ENCODE measurements at regions not wholly inside any gene's neighbourhood (a gene's known extent, or its start where the extent isn't known, plus 50 kb on each side); places are given as distances from the start of the nearest gene placed in this dataset.
"Not testable (repeated sequence)": the region's sequence is repeated elsewhere in the genome, so short reads cannot be mapped to it uniquely, and the experiment has no call there.

DNA sequence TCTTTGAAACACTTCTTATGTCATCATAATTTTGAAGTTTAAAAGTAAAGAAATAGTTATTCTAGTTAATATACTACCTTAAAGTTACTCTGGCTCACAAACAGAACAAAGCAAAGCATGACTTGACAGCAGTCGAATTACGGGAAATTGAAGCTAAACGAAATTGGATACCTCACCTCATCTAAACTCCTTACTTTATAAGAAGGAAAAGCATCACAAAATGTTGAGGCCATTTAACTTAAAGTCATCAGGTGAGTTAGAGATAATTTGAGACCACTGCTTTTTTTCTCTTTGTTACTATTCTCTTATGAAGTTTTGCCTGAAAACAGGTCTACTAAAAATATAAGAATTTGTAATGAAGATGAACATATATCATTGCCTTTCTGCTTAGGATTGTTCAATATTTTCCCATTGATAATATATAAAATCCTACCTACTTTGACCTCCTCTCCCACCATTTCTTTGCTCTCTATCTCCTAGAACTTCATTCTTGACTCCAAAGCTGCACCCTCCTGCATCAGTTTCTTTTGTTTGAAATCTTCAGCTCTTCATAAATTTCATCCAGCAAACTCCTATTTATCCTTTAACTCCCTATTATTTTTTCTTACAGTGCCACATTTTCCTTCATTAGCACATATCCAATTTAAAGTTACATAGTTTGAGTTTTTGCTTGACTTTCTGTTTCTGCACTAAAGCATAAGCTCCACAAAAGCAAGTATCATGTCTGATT lies 510.7 kb upstream of the ZNF337 start:
- Histone ChIP-seq H3K27me3 (ENCODE audit: control insufficient read depth, insufficient read depth, low read length) (peaks cover 21% of the 10 kb centered on the region), H3K4me1 (ENCODE audit: control insufficient read depth in 2 of 3, insufficient read depth in 2 of 3, low read depth in 1 of 3, low read length in 3 of 3) (no peaks in the 10 kb centered on the region), H3K36me3 (ENCODE audit: control insufficient read depth in 2 of 3, insufficient read depth in 3 of 3, low read length in 3 of 3) (no peaks in the 10 kb centered on the region), H3K27ac (ENCODE audit: low read depth in 2 of 2, low read length in 2 of 2) (no peak overlapping the region), H3K4me3 (ENCODE audit: low read length in 3 of 3) (no peak overlapping the region), H3K9ac (ENCODE audit: low read length in 3 of 3) (no peak overlapping the region), H3K9me3 (ENCODE audit: control insufficient read depth in 2 of 3, insufficient read depth in 1 of 3, low read length in 3 of 3) (no peaks in the 10 kb centered on the region)
- TF ChIP-seq, protein P1, sequence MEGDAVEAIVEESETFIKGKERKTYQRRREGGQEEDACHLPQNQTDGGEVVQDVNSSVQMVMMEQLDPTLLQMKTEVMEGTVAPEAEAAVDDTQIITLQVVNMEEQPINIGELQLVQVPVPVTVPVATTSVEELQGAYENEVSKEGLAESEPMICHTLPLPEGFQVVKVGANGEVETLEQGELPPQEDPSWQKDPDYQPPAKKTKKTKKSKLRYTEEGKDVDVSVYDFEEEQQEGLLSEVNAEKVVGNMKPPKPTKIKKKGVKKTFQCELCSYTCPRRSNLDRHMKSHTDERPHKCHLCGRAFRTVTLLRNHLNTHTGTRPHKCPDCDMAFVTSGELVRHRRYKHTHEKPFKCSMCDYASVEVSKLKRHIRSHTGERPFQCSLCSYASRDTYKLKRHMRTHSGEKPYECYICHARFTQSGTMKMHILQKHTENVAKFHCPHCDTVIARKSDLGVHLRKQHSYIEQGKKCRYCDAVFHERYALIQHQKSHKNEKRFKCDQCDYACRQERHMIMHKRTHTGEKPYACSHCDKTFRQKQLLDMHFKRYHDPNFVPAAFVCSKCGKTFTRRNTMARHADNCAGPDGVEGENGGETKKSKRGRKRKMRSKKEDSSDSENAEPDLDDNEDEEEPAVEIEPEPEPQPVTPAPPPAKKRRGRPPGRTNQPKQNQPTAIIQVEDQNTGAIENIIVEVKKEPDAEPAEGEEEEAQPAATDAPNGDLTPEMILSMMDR (IDR thresholded peaks at IDR 0.05; ENCODE audit: borderline replicate concordance, extremely low read depth, insufficient read depth), result no peak
- DNase-seq (peak in 1 of 5 donors; percentile 26), FAIRE-seq (no peak)
- intact Hi-C loops (cut with DNase I), result no loop called here

DNA sequence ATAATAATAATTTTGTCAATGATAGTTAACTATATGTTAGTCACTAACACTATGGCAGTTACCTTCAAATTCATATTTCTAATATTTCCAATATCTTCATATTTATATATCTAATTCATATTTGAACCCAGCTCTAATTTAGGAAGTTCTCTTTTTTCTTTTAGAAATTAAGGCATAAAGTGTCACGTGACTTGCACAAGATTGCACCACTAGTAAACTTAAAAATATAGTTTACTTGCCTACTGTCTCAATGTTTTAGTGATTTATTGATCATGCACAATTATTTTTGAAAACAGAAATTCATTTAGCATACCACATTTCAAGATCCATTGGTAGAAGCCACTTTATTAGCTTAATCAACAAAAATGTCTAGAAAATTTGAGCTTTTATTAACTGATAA lies 508.7 kb upstream of the ZNF337 start:
- no peak overlapping the region for H3K27ac ChIP-seq (ENCODE audit: low read depth in 2 of 2, low read length in 2 of 2)
- H3K9ac ChIP-seq (ENCODE audit: low read length in 3 of 3), result no peak overlapping the region
- intact Hi-C loops (cut with DNase I), result no loop called here
- H3K4me1 ChIP-seq (ENCODE audit: control insufficient read depth in 2 of 3, insufficient read depth in 2 of 3, low read depth in 1 of 3, low read length in 3 of 3), result no peaks in the 10 kb centered on the region
- no peak for FAIRE-seq
- H3K4me3 ChIP-seq (ENCODE audit: low read length in 3 of 3), result no peak overlapping the region
- peaks cover 0 to 5% (median 5%) of the 10 kb centered on the region in 3 donors for H3K9me3 ChIP-seq (ENCODE audit: control insufficient read depth in 2 of 3, insufficient read depth in 1 of 3, low read length in 3 of 3)
- TF ChIP-seq, protein P1 (IDR thresholded peaks at IDR 0.05; ENCODE audit: borderline replicate concordance, extremely low read depth, insufficient read depth), result no peak
- H3K36me3 ChIP-seq (ENCODE audit: control insufficient read depth in 2 of 3, insufficient read depth in 3 of 3, low read length in 3 of 3), result no peaks in the 10 kb centered on the region
- peaks cover 12% of the 10 kb centered on the region for H3K27me3 ChIP-seq (ENCODE audit: control insufficient read depth, insufficient read depth, low read length)
- DNase-seq, result no peak

- intact Hi-C loops (cut with DNase I); H3K27ac ChIP-seq (ENCODE audit: low read depth in 2 of 2, low read length in 2 of 2); H3K27me3 ChIP-seq (ENCODE audit: control insufficient read depth, insufficient read depth, low read length); H3K36me3 ChIP-seq (ENCODE audit: control insufficient read depth in 2 of 3, insufficient read depth in 3 of 3, low read length in 3 of 3); H3K9me3 ChIP-seq (ENCODE audit: control insufficient read depth in 2 of 3, insufficient read depth in 1 of 3, low read length in 3 of 3); H3K9ac ChIP-seq (ENCODE audit: low read length in 3 of 3); DNase-seq; H3K4me1 ChIP-seq (ENCODE audit: control insufficient read depth in 2 of 3, insufficient read depth in 2 of 3, low read depth in 1 of 3, low read length in 3 of 3); H3K4me3 ChIP-seq (ENCODE audit: low read length in 3 of 3); FAIRE-seq: not testable (repeated sequence)
Observed at GRCh38 chr20:26201026-26201425, 504.4 kb upstream of the ZNF337 start.

DNA sequence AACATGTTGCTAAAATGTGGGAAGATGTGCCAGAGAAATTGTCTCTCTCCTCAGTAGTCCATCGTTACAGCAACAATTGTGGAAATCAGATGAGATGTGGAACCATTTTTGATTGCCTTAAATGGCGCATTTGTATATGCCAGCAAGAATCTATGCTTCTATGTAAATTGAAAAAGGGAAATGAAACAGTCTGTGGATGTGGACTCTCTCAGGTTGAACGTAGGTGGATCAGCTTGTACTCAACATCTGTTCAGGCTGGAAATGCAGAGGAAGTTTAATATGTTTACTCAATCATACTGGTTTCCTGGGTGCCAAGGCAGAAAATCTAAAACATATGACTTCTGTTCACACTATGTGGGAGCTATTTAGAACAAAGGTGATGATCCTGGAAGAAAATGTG lies 490.7 kb upstream of the ZNF337 start:
- FAIRE-seq; H3K9me3 ChIP-seq (ENCODE audit: control insufficient read depth in 2 of 3, insufficient read depth in 1 of 3, low read length in 3 of 3); H3K4me3 ChIP-seq (ENCODE audit: low read length in 3 of 3); H3K9ac ChIP-seq (ENCODE audit: low read length in 3 of 3); H3K36me3 ChIP-seq (ENCODE audit: control insufficient read depth in 2 of 3, insufficient read depth in 3 of 3, low read length in 3 of 3); intact Hi-C loops (cut with DNase I); DNase-seq; H3K27me3 ChIP-seq (ENCODE audit: control insufficient read depth, insufficient read depth, low read length); H3K27ac ChIP-seq (ENCODE audit: low read depth in 2 of 2, low read length in 2 of 2); H3K4me1 ChIP-seq (ENCODE audit: control insufficient read depth in 2 of 3, insufficient read depth in 2 of 3, low read depth in 1 of 3, low read length in 3 of 3): not testable (repeated sequence)

GRCh38 chr20:26183720-26184119 lies 487.1 kb upstream of the ZNF337 start:
- DNase-seq; H3K27ac ChIP-seq (ENCODE audit: low read depth in 2 of 2, low read length in 2 of 2); FAIRE-seq; H3K36me3 ChIP-seq (ENCODE audit: control insufficient read depth in 2 of 3, insufficient read depth in 3 of 3, low read length in 3 of 3); H3K9ac ChIP-seq (ENCODE audit: low read length in 3 of 3); H3K9me3 ChIP-seq (ENCODE audit: control insufficient read depth in 2 of 3, insufficient read depth in 1 of 3, low read length in 3 of 3); H3K4me1 ChIP-seq (ENCODE audit: control insufficient read depth in 2 of 3, insufficient read depth in 2 of 3, low read depth in 1 of 3, low read length in 3 of 3); H3K27me3 ChIP-seq (ENCODE audit: control insufficient read depth, insufficient read depth, low read length); intact Hi-C loops (cut with DNase I); H3K4me3 ChIP-seq (ENCODE audit: low read length in 3 of 3): not testable (repeated sequence)

- intact Hi-C loops (cut with DNase I); H3K9me3 ChIP-seq (ENCODE audit: control insufficient read depth in 2 of 3, insufficient read depth in 1 of 3, low read length in 3 of 3): not testable (repeated sequence)
- DNase-seq, result peak in 1 of 5 donors; percentile 14
Observed at GRCh38 chr20:26181364-26181763, 484.7 kb upstream of the ZNF337 start.

DNA sequence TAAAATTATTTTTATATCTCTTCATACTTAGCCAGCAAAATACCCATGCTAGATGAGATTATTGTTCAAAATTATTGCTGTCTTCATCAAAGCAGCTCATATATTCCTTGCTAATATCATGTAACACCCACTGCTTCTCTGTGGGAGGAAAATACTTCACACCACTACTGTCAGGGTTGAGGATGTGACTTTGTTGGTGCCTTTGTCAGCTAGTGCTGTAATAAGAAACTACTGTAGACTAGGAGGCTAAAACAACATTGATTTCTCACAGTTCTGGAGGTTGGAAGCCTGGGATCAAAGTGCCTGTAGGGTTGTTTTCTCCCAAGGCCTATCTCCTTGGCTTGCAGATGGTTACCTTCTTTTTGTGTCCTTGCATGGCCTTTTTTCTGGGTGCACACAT lies 475.2 kb upstream of the ZNF337 start:
- H3K36me3 ChIP-seq (ENCODE audit: control insufficient read depth in 2 of 3, insufficient read depth in 3 of 3, low read length in 3 of 3); H3K9me3 ChIP-seq (ENCODE audit: control insufficient read depth in 2 of 3, insufficient read depth in 1 of 3, low read length in 3 of 3); intact Hi-C loops (cut with DNase I); H3K9ac ChIP-seq (ENCODE audit: low read length in 3 of 3); H3K27ac ChIP-seq (ENCODE audit: low read depth in 2 of 2, low read length in 2 of 2); FAIRE-seq; DNase-seq; H3K27me3 ChIP-seq (ENCODE audit: control insufficient read depth, insufficient read depth, low read length); H3K4me1 ChIP-seq (ENCODE audit: control insufficient read depth in 2 of 3, insufficient read depth in 2 of 3, low read depth in 1 of 3, low read length in 3 of 3); H3K4me3 ChIP-seq (ENCODE audit: low read length in 3 of 3): not testable (repeated sequence)

More at GRCh38 chr20:26181364-26181763, 484.7 kb upstream of the ZNF337 start:
- not testable (repeated sequence) for H3K27ac ChIP-seq (ENCODE audit: low read depth in 2 of 2, low read length in 2 of 2); H3K4me3 ChIP-seq (ENCODE audit: low read length in 3 of 3); H3K9ac ChIP-seq (ENCODE audit: low read length in 3 of 3); FAIRE-seq; H3K4me1 ChIP-seq (ENCODE audit: control insufficient read depth in 2 of 3, insufficient read depth in 2 of 3, low read depth in 1 of 3, low read length in 3 of 3); H3K36me3 ChIP-seq (ENCODE audit: control insufficient read depth in 2 of 3, insufficient read depth in 3 of 3, low read length in 3 of 3); H3K27me3 ChIP-seq (ENCODE audit: control insufficient read depth, insufficient read depth, low read length)
